Nephron progenitor cell (in vitro differentiated cells): ENCODE measurements at regions not wholly inside any gene's neighbourhood (a gene's known extent, or its start where the extent isn't known, plus 50 kb on each side); places are given as distances from the start of the nearest gene placed in this dataset.

Experiments
- DNase-seq: peaks from one replicate; pipeline ENCODE4 v3.0.0; 2021
- H3K27ac Mint-ChIP-seq: 2 replicates; pipeline ENCODE4 v1.8.0; 2021; ENCODE audit warnings: mild to moderate bottlenecking, moderate library complexity, mixed read lengths
- H3K27me3 Mint-ChIP-seq: 2 replicates; pipeline ENCODE4 v1.8.0; 2021; ENCODE audit warnings: mild to moderate bottlenecking, low read depth, mixed read lengths; ENCODE audit not compliant: poor library complexity
- H3K36me3 Mint-ChIP-seq: 2 replicates; pipeline ENCODE4 v1.8.0; 2021; ENCODE audit warnings: low read depth, mixed read lengths
- H3K4me1 Mint-ChIP-seq: 2 replicates; pipeline ENCODE4 v1.8.0; 2021; ENCODE audit warnings: mixed read lengths
- H3K4me3 Mint-ChIP-seq: 2 replicates; pipeline ENCODE4 v1.8.0; 2021; ENCODE audit warnings: mild to moderate bottlenecking, moderate library complexity, mixed read lengths
- H3K9me3 Mint-ChIP-seq: 2 replicates; pipeline ENCODE4 v1.8.0; 2021; ENCODE audit warnings: mild to moderate bottlenecking, moderate library complexity, mixed read lengths
- CTCF ChIP-seq: fragments of 200-600 bp; sonication (generic); IDR thresholded peaks from 2 replicates; pipeline ENCODE4 v1.5.0; 2021; ENCODE audit warnings: antibody characterized with exemption

GRCh38 chr2:16885027-16885426 is 219.4 kb upstream of the CYRIA start:
- DNase-seq, result no peak
- no peaks in the 10 kb centered on the region for H3K36me3 Mint-ChIP-seq
- no peak overlapping the region for H3K27ac Mint-ChIP-seq
- H3K4me1 Mint-ChIP-seq, result no peaks in the 10 kb centered on the region
- H3K9me3 Mint-ChIP-seq, result no peaks in the 10 kb centered on the region
- H3K27me3 Mint-ChIP-seq, result peaks cover 4% of the 10 kb centered on the region
- TF ChIP-seq CTCF, result no peak
- H3K4me3 Mint-ChIP-seq, result no peak overlapping the region

DNA sequence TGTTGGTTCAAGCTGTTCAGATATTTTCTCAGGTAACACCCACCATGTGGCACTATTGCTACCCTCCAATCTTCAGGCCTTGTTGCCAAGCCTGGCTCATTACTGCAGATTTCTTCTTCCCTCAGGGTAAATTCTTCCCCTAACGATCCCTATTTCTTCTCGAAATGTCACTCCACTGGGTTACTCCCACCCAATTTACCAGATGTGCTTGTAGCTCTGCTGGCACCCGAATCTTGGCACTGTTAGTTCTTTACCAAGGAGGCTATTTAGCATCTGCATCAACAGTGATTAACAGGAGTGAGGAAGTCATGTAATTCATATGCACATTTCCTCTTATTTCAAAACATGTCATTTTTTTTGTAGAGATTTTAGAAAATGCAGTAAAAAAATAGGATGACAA is 217.1 kb upstream of the CYRIA start:
- Mint-ChIP-seq H3K4me1 (no peaks in the 10 kb centered on the region), H3K9me3 (no peaks in the 10 kb centered on the region), H3K27ac (no peak overlapping the region), H3K36me3 (no peaks in the 10 kb centered on the region), H3K27me3 (peaks cover 4% of the 10 kb centered on the region), H3K4me3 (no peak overlapping the region)
- no peak for TF ChIP-seq CTCF
- DNase-seq, result no peak

- H3K4me3 Mint-ChIP-seq, result no peak overlapping the region
- no peak overlapping the region for H3K27ac Mint-ChIP-seq
- no peak for TF ChIP-seq CTCF
- H3K36me3 Mint-ChIP-seq, result no peaks in the 10 kb centered on the region
- no peak for DNase-seq
- no peaks in the 10 kb centered on the region for H3K9me3 Mint-ChIP-seq
- H3K27me3 Mint-ChIP-seq, result peaks cover 4% of the 10 kb centered on the region
- H3K4me1 Mint-ChIP-seq, result no peaks in the 10 kb centered on the region
These were observed 215.5 kb upstream of the CYRIA start for GRCh38 chr2:16881122-16881521.

DNA sequence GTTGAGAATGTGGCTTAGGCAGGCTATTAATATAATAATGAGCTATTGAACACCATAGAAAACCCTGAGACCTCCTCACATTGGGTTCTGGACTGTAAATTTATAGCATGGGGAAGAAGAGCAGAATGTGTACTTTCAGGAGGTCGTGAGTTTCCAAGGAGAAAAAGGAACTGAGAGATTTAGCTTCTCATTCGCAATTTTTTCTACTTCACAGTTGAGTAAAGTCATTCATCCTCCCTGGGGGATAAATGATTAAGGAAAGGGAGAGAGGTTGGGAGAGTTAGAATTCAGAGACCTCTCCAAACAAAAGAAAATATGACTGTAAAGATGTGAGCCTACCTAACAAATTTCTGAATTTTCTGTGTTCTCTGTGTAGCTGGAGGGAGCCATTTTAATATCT is 205.8 kb upstream of the CYRIA start:
- DNase-seq, result no peak
- Mint-ChIP-seq H3K36me3 (no peaks in the 10 kb centered on the region), H3K27ac (peak overlapping the region; percentile 68), H3K4me3 (peak overlapping the region; percentile 34), H3K4me1 (peaks cover 38% of the 10 kb centered on the region), H3K9me3 (no peaks in the 10 kb centered on the region), H3K27me3 (no peaks in the 10 kb centered on the region)
- no peak for TF ChIP-seq CTCF

DNA sequence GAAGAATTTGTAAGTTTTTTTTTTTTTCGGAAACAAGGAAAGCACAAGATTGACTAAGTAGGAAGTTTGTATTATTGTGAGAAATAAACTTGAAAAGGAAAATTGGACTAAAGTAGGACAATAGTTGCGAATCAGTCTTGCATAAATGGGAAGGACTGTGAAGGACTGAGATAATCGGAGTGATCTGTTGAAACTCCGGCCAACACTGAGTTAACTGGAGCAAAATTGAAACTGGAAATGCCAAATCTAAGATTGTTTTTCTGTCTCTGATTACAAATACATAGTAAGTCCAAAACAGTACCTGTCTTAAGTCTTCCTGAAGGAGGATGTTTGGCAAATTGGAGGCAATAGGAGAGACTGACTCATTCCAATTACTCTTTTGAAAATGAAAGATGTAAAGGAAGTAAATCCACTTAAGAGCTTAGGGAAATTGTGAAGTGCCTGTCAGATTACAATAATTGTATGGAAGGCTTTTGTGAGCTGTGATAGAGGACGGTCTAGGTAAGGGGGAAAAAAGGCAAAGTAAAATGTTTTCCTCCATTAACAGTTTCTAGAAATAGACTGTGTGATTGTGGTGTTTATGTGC is 204.9 kb upstream of the CYRIA start:
- peaks cover 38% of the 10 kb centered on the region for H3K4me1 Mint-ChIP-seq

More for the DNA sequence above, 204.9 kb upstream of the CYRIA start:
- no peak for DNase-seq
- Mint-ChIP-seq H3K27me3 (no peaks in the 10 kb centered on the region), H3K36me3 (no peaks in the 10 kb centered on the region), H3K9me3 (no peaks in the 10 kb centered on the region), H3K27ac (no peak overlapping the region), H3K4me3 (no peak overlapping the region)
- no peak for TF ChIP-seq CTCF
